Kidney (tissue), 13 donors: ENCODE measurements at regions not wholly inside any gene's neighbourhood (a gene's known extent, or its start where the extent isn't known, plus 50 kb on each side); places are given as distances from the start of the nearest gene placed in this dataset.
"Not testable (repeated sequence)": the region's sequence is repeated elsewhere in the genome, so short reads cannot be mapped to it uniquely, and the experiment has no call there.

Experiments
- DNase-seq, 5 donors: peaks; one replicate each; pipeline ENCODE4 v3.0.0-alpha.2; 2013 to 2020
- FAIRE-seq: peaks from 2 replicates; lab custom pipeline; 2012; peaks lifted over from hg19 to GRCh38; lab: Jason Lieb, UNC
- H3K27ac ChIP-seq, 2 donors: one replicate each; pipeline ENCODE4 v1.7.0; 2013; ENCODE audit warnings: low read depth in 2 of 2, low read length in 2 of 2, inconsistent platforms in 1 of 2
- H3K27me3 ChIP-seq: one replicate; pipeline ENCODE4 v1.7.1; 2013; ENCODE audit warnings: low read length, inconsistent platforms; ENCODE audit not compliant: control insufficient read depth, insufficient read depth
- H3K36me3 ChIP-seq, 3 donors: one replicate each; pipeline versions ENCODE4 v1.7.0 to v1.7.1; 2013; ENCODE audit warnings: low read length in 3 of 3, control low read depth in 1 of 3, inconsistent platforms in 1 of 3; ENCODE audit not compliant: insufficient read depth in 3 of 3, control insufficient read depth in 2 of 3
- H3K4me1 ChIP-seq, 3 donors: one replicate each; pipeline versions ENCODE4 v1.7.0 to v1.7.1; 2013; ENCODE audit warnings: low read length in 3 of 3, inconsistent platforms in 1 of 3, low read depth in 1 of 3; ENCODE audit not compliant: control insufficient read depth in 2 of 3, insufficient read depth in 2 of 3
- H3K4me3 ChIP-seq, 3 donors: one replicate each; pipeline versions ENCODE4 v1.7.0 to v1.8.1; 2013; ENCODE audit warnings: low read length in 3 of 3, control low read depth in 1 of 3, inconsistent platforms in 1 of 3
- H3K9ac ChIP-seq, 3 donors: one replicate each; pipeline versions ENCODE4 v1.7.0 to v1.7.1; 2013; ENCODE audit warnings: low read length in 3 of 3, control low read depth in 1 of 3, inconsistent platforms in 1 of 3
- H3K9me3 ChIP-seq, 3 donors: one replicate each; pipeline versions ENCODE4 v1.7.0 to v1.7.1; 2013; ENCODE audit warnings: low read length in 3 of 3, control low read depth in 1 of 3, inconsistent platforms in 1 of 3; ENCODE audit not compliant: control insufficient read depth in 2 of 3, insufficient read depth in 1 of 3
- intact Hi-C: fragments of 100-400 bp; cut with DNase I; formaldehyde crosslinking; loops from one replicate; pipeline ENCODE4 v1.11.1; 2022
- TF ChIP-seq, protein P1 (sequence below): IDR thresholded peaks from 3 replicates; pipeline ENCODE4 v1.5.1; 2012; ENCODE audit warnings: mild to moderate bottlenecking, moderate library complexity, borderline replicate concordance; ENCODE audit not compliant: insufficient read depth; ENCODE audit errors: extremely low read depth
- donor health status: control.
- donor health status: control.
- donor health status: control.
- donor health status: control.
- donor health status: control.
- donor health status: DM: yes; HTN: yes; CAD: no.
- donor health status: Normal renal cell carcinoma (clear cell type).

DNA sequence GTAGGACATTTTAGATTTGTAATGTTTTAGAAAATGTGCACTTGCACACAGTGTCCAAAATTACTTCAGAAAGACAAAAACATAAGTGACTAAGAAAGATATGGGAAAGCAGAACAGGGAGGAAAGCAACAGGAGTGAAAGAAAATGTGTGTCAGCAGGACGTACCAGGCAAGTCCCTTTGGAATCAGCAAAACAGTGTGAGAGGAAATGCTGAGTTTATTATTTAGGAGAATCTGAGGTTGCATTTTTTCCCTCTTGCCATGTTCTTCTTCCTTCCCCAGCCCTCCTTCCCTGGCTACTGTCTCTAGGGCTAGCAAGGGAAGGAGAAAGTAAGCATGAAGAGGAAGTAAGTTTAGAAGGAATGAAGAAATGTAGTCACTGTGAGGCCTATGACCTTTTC, 67.7 kb upstream of the CD163 start:
- no peak for FAIRE-seq
- Histone ChIP-seq H3K9ac (no peak overlapping the region), H3K4me3 (no peak overlapping the region), H3K36me3 (no peaks in the 10 kb centered on the region), H3K4me1 (no peaks in the 10 kb centered on the region), H3K27me3 (no peaks in the 10 kb centered on the region), H3K27ac (no peak overlapping the region), H3K9me3 (no peaks in the 10 kb centered on the region)
- DNase-seq = no peak
- TF ChIP-seq, protein P1, sequence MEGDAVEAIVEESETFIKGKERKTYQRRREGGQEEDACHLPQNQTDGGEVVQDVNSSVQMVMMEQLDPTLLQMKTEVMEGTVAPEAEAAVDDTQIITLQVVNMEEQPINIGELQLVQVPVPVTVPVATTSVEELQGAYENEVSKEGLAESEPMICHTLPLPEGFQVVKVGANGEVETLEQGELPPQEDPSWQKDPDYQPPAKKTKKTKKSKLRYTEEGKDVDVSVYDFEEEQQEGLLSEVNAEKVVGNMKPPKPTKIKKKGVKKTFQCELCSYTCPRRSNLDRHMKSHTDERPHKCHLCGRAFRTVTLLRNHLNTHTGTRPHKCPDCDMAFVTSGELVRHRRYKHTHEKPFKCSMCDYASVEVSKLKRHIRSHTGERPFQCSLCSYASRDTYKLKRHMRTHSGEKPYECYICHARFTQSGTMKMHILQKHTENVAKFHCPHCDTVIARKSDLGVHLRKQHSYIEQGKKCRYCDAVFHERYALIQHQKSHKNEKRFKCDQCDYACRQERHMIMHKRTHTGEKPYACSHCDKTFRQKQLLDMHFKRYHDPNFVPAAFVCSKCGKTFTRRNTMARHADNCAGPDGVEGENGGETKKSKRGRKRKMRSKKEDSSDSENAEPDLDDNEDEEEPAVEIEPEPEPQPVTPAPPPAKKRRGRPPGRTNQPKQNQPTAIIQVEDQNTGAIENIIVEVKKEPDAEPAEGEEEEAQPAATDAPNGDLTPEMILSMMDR = no peak
- intact Hi-C loops = no loop called here

DNA sequence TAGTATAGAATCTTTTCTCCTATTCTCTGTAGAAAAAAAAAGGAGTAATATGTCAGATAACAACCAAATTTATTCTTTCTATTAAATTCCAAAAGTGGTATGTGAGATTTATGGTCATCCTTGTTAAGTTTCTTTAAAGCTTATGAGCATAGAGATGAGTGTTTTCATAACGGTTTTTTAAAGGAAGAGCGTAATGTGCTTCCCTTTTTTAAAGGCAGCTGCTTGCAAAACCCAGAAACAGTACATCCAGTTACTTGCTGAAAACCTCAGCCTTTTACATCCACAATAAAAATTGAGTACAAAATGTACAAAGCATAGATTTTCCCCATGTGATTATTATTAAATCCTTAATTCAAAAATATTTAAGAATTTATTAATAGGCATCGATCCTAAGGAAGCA, 53.6 kb upstream of the CD163 start:
- no peak overlapping the region for H3K27ac ChIP-seq

DNA sequence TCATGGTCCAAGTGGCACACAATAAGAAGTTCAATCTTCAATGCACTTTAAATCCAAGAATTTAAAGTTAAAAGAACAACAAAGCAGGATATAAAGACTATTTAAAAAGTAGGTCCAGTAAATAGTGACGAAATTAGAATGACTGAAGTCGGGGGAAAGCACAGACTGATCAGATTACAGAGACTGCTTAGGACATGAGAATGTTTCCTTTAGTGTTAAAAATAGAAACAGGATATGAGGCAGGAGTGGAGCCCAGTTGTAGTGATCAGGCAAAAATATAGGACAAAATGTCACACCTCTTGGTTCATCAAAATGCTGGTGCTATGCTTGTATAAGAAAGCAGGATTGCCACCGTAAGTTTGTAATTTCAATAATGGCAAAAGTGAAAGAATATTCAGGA, 52.2 kb upstream of the CD163 start:
- Histone ChIP-seq H3K27ac (no peak overlapping the region), H3K27me3 (no peaks in the 10 kb centered on the region), H3K4me3 (no peak overlapping the region), H3K9ac (no peak overlapping the region), H3K36me3 (no peaks in the 10 kb centered on the region), H3K9me3 (no peaks in the 10 kb centered on the region), H3K4me1 (no peaks in the 10 kb centered on the region)
- TF ChIP-seq, protein P1 = no peak
- DNase-seq (peak in 2 of 5 donors; percentile 69 to 73), FAIRE-seq (no peak)
- intact Hi-C loops = no loop called here

More for the DNA sequence above, 53.6 kb upstream of the CD163 start:
- no peak overlapping the region for H3K4me3 ChIP-seq
- TF ChIP-seq, protein P1 = no peak
- DNase-seq (no peak), FAIRE-seq (no peak)
- H3K36me3 ChIP-seq = no peaks in the 10 kb centered on the region
- intact Hi-C loops = no loop called here
- no peak overlapping the region for H3K9ac ChIP-seq
- H3K4me1 ChIP-seq = no peaks in the 10 kb centered on the region
- no peaks in the 10 kb centered on the region for H3K27me3 ChIP-seq
- H3K9me3 ChIP-seq = no peaks in the 10 kb centered on the region

DNA sequence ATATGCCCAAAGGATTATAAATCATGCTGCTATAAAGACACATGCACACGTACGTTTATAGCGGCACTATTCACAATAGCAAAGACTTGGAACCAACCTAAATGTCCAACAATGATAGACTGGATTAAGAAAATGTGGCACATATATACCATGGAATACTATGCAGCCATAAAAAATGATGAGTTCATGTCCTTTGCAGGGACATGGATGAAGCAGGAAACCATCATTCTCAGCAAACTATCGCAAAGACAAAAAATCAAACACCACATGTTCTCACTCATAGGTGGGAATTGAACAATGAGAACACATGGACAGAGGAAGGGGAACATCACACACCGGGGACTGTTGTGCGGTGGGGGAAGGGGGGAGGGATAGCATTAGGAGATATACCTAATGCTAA, 51.3 kb upstream of the CD163 start:
- FAIRE-seq, H3K36me3 ChIP-seq, H3K27me3 ChIP-seq, H3K9me3 ChIP-seq, H3K27ac ChIP-seq, H3K4me1 ChIP-seq, intact Hi-C loops, H3K4me3 ChIP-seq, H3K9ac ChIP-seq, DNase-seq: not testable (repeated sequence)
